WTC11 (cell line): ENCODE measurements at regions not wholly inside any gene's neighbourhood (a gene's known extent, or its start where the extent isn't known, plus 50 kb on each side); places are given as distances from the start of the nearest gene placed in this dataset.

Experiments used
- ATAC-seq: fragments of 200-7000 bp; cut with Tn5 transposase; 2 replicates; pipeline ENCODE4 v1.10.0; 2021; ENCODE audit warnings: mild to moderate bottlenecking, moderate library complexity
- CTCF ChIA-PET: fragments of 300-600 bp; sonication (Branson Sonifier 250); formaldehyde crosslinking; loops from one replicate; lab custom pipeline; 2021; ENCODE audit warnings: antibody characterized with exemption; lab: Charles Lee
- POLR2A ChIA-PET: fragments of 350-600 bp; sonication (Branson Sonifier 250); formaldehyde crosslinking; loops from one replicate; lab custom pipeline; 2021; ENCODE audit warnings: antibody characterized with exemption; lab: Charles Lee
- DNase-seq: peaks from one replicate; pipeline ENCODE4 v3.0.0; 2021; ENCODE audit warnings: low spot score
- H3K27ac Mint-ChIP-seq: 2 replicates; pipeline ENCODE4 v1.8.0; 2021; ENCODE audit warnings: mixed read lengths
- H3K27me3 Mint-ChIP-seq: 2 replicates; pipeline ENCODE4 v1.8.0; 2021; ENCODE audit warnings: low read depth, mild to moderate bottlenecking, moderate library complexity, mixed read lengths
- H3K36me3 Mint-ChIP-seq: 2 replicates; pipeline ENCODE4 v1.8.0; 2021; ENCODE audit warnings: mixed read lengths
- H3K4me1 Mint-ChIP-seq: 2 replicates; pipeline ENCODE4 v1.8.0; 2022; ENCODE audit warnings: mixed read lengths
- H3K4me3 Mint-ChIP-seq: 2 replicates; pipeline ENCODE4 v1.8.0; 2021; ENCODE audit warnings: mild to moderate bottlenecking, moderate library complexity, mixed read lengths
- H3K9me3 Mint-ChIP-seq: 2 replicates; pipeline ENCODE4 v1.8.0; 2021; ENCODE audit warnings: mixed read lengths
- ELF4 ChIP-seq: sonication (generic); formaldehyde crosslinking; IDR thresholded peaks from 2 replicates; pipeline ENCODE4 v1.8.1; 2022; ENCODE audit warnings: low read depth, mild to moderate bottlenecking, moderate library complexity, missing genetic modification reagents
- FOXJ3 ChIP-seq: sonication (generic); formaldehyde crosslinking; IDR thresholded peaks from 2 replicates; pipeline ENCODE4 v1.9.0; 2021; ENCODE audit warnings: missing genetic modification reagents, mild to moderate bottlenecking, borderline replicate concordance
- GTF2I ChIP-seq: fragments of 250-450 bp; sonication (Bioruptor Pico); conservative IDR thresholded peaks from 2 replicates; pipeline ENCODE4 v1.4.0; 2021; ENCODE audit warnings: mild to moderate bottlenecking
- JAZF1 ChIP-seq: fragments of 250-450 bp; sonication (Bioruptor Pico); IDR thresholded peaks from 2 replicates; pipeline ENCODE4 v1.9.0; 2021; ENCODE audit warnings: moderate library complexity, mild to moderate bottlenecking, inconsistent platforms
- RELA ChIP-seq: sonication (generic); formaldehyde crosslinking; IDR thresholded peaks from 2 replicates; pipeline ENCODE4 v1.8.1; 2022; ENCODE audit warnings: missing genetic modification reagents, mild to moderate bottlenecking, borderline replicate concordance
- SP1 ChIP-seq: sonication (generic); formaldehyde crosslinking; conservative IDR thresholded peaks from 2 replicates; pipeline ENCODE4 v1.8.1; 2022; ENCODE audit warnings: missing genetic modification reagents
- TEAD1 ChIP-seq: sonication (generic); formaldehyde crosslinking; IDR thresholded peaks from 2 replicates; pipeline ENCODE4 v1.8.0; 2022; ENCODE audit warnings: mild to moderate bottlenecking, missing genetic modification reagents
- TEAD4 ChIP-seq: sonication (generic); formaldehyde crosslinking; IDR thresholded peaks from 2 replicates; pipeline ENCODE4 v1.8.0; 2022; ENCODE audit warnings: mild to moderate bottlenecking, missing genetic modification reagents
- TF ChIP-seq, protein P1 (sequence below): sonication (generic); formaldehyde crosslinking; IDR thresholded peaks from 2 replicates; pipeline ENCODE4 v1.8.0; 2023; ENCODE audit warnings: missing genetic modification reagents, mild to moderate bottlenecking, borderline replicate concordance
- TF ChIP-seq, protein P2 (sequence below): sonication (generic); formaldehyde crosslinking; IDR thresholded peaks from 2 replicates; pipeline ENCODE4 v1.8.0; 2022; ENCODE audit warnings: missing genetic modification reagents
- TF ChIP-seq, protein P3 (sequence below): sonication (generic); formaldehyde crosslinking; IDR thresholded peaks from 2 replicates; pipeline ENCODE4 v1.8.1; 2023; ENCODE audit warnings: mild to moderate bottlenecking, missing genetic modification reagents, borderline replicate concordance
- TF ChIP-seq, protein P4 (sequence below): sonication (generic); formaldehyde crosslinking; IDR thresholded peaks from 2 replicates; pipeline ENCODE4 v1.8.0; 2022; ENCODE audit warnings: mild to moderate bottlenecking, missing genetic modification reagents
- TF ChIP-seq, protein P5 (sequence below): sonication (generic); formaldehyde crosslinking; IDR thresholded peaks from 2 replicates; pipeline ENCODE4 v1.8.1; 2023; ENCODE audit warnings: mild to moderate bottlenecking, moderate library complexity, missing genetic modification reagents
- TF ChIP-seq, protein P6 (sequence below): sonication (generic); formaldehyde crosslinking; IDR thresholded peaks from 2 replicates; pipeline ENCODE4 v1.8.1; 2023; ENCODE audit warnings: mild to moderate bottlenecking, missing genetic modification reagents, moderate library complexity

DNA sequence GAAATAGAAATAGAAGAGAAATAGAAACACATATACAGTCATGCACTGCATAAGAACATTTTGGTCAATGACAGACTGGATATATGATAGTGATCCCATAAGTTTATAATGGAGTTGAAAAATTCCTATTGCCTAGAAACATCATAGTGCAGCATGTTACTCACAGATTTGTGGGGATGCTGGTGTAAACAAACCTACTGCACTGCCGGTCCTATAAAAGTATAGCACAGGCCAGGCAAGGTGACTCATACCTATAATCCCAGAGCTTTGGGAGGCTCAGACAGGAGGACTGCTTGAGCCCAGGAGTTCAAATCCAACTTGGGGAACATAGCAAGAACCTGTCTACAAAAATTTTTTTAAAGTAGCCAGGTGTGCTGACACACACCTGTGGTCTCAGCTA is 240.6 kb upstream of the MAP3K1 start (continued):
- TF ChIP-seq, protein P1, sequence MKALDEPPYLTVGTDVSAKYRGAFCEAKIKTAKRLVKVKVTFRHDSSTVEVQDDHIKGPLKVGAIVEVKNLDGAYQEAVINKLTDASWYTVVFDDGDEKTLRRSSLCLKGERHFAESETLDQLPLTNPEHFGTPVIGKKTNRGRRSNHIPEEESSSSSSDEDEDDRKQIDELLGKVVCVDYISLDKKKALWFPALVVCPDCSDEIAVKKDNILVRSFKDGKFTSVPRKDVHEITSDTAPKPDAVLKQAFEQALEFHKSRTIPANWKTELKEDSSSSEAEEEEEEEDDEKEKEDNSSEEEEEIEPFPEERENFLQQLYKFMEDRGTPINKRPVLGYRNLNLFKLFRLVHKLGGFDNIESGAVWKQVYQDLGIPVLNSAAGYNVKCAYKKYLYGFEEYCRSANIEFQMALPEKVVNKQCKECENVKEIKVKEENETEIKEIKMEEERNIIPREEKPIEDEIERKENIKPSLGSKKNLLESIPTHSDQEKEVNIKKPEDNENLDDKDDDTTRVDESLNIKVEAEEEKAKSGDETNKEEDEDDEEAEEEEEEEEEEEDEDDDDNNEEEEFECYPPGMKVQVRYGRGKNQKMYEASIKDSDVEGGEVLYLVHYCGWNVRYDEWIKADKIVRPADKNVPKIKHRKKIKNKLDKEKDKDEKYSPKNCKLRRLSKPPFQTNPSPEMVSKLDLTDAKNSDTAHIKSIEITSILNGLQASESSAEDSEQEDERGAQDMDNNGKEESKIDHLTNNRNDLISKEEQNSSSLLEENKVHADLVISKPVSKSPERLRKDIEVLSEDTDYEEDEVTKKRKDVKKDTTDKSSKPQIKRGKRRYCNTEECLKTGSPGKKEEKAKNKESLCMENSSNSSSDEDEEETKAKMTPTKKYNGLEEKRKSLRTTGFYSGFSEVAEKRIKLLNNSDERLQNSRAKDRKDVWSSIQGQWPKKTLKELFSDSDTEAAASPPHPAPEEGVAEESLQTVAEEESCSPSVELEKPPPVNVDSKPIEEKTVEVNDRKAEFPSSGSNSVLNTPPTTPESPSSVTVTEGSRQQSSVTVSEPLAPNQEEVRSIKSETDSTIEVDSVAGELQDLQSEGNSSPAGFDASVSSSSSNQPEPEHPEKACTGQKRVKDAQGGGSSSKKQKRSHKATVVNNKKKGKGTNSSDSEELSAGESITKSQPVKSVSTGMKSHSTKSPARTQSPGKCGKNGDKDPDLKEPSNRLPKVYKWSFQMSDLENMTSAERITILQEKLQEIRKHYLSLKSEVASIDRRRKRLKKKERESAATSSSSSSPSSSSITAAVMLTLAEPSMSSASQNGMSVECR: no peak
- TF ChIP-seq, all 79 proteins: peak for 0

DNA sequence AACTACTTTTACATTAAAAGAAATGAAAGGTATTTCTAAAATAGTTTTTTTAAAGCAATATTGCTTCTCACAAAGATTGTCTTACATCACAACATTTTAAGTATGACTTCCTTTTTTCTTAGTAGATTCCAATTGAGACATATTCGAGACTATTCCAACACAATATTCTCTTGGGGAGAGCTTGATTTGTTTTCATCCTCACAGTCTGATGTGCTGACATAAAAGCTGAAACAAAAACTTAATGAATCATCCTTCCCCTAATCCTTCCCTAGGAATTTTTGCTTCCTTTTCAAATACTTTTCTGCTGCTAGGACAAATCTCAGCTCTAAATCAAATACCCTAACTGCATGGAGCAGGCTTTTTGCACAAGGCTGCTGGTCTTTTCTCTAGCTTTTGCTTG is 245.8 kb upstream of the MAP3K1 start:
- TF ChIP-seq, protein P2, sequence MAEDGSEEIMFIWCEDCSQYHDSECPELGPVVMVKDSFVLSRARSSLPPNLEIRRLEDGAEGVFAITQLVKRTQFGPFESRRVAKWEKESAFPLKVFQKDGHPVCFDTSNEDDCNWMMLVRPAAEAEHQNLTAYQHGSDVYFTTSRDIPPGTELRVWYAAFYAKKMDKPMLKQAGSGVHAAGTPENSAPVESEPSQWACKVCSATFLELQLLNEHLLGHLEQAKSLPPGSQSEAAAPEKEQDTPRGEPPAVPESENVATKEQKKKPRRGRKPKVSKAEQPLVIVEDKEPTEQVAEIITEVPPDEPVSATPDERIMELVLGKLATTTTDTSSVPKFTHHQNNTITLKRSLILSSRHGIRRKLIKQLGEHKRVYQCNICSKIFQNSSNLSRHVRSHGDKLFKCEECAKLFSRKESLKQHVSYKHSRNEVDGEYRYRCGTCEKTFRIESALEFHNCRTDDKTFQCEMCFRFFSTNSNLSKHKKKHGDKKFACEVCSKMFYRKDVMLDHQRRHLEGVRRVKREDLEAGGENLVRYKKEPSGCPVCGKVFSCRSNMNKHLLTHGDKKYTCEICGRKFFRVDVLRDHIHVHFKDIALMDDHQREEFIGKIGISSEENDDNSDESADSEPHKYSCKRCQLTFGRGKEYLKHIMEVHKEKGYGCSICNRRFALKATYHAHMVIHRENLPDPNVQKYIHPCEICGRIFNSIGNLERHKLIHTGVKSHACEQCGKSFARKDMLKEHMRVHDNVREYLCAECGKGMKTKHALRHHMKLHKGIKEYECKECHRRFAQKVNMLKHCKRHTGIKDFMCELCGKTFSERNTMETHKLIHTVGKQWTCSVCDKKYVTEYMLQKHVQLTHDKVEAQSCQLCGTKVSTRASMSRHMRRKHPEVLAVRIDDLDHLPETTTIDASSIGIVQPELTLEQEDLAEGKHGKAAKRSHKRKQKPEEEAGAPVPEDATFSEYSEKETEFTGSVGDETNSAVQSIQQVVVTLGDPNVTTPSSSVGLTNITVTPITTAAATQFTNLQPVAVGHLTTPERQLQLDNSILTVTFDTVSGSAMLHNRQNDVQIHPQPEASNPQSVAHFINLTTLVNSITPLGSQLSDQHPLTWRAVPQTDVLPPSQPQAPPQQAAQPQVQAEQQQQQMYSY: no peak
- TF ChIP-seq ELF4 (CRISPR knock-in tag): no peak
- TF ChIP-seq, protein P3, sequence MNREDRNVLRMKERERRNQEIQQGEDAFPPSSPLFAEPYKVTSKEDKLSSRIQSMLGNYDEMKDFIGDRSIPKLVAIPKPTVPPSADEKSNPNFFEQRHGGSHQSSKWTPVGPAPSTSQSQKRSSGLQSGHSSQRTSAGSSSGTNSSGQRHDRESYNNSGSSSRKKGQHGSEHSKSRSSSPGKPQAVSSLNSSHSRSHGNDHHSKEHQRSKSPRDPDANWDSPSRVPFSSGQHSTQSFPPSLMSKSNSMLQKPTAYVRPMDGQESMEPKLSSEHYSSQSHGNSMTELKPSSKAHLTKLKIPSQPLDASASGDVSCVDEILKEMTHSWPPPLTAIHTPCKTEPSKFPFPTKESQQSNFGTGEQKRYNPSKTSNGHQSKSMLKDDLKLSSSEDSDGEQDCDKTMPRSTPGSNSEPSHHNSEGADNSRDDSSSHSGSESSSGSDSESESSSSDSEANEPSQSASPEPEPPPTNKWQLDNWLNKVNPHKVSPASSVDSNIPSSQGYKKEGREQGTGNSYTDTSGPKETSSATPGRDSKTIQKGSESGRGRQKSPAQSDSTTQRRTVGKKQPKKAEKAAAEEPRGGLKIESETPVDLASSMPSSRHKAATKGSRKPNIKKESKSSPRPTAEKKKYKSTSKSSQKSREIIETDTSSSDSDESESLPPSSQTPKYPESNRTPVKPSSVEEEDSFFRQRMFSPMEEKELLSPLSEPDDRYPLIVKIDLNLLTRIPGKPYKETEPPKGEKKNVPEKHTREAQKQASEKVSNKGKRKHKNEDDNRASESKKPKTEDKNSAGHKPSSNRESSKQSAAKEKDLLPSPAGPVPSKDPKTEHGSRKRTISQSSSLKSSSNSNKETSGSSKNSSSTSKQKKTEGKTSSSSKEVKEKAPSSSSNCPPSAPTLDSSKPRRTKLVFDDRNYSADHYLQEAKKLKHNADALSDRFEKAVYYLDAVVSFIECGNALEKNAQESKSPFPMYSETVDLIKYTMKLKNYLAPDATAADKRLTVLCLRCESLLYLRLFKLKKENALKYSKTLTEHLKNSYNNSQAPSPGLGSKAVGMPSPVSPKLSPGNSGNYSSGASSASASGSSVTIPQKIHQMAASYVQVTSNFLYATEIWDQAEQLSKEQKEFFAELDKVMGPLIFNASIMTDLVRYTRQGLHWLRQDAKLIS (CRISPR knock-in tag): no peak
- no peak for TF ChIP-seq TEAD4 (CRISPR knock-in tag)
- TF ChIP-seq, protein P4, sequence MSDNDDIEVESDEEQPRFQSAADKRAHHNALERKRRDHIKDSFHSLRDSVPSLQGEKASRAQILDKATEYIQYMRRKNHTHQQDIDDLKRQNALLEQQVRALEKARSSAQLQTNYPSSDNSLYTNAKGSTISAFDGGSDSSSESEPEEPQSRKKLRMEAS: no peak
- TF ChIP-seq, protein P5, sequence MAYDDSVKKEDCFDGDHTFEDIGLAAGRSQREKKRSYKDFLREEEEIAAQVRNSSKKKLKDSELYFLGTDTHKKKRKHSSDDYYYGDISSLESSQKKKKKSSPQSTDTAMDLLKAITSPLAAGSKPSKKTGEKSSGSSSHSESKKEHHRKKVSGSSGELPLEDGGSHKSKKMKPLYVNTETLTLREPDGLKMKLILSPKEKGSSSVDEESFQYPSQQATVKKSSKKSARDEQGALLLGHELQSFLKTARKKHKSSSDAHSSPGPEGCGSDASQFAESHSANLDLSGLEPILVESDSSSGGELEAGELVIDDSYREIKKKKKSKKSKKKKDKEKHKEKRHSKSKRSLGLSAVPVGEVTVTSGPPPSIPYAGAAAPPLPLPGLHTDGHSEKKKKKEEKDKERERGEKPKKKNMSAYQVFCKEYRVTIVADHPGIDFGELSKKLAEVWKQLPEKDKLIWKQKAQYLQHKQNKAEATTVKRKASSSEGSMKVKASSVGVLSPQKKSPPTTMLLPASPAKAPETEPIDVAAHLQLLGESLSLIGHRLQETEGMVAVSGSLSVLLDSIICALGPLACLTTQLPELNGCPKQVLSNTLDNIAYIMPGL (CRISPR knock-in tag): no peak
- TF ChIP-seq SP1 (CRISPR knock-in tag): no peak
- TF ChIP-seq JAZF1: no peak
- Mint-ChIP-seq H3K36me3 (peaks cover 21% of the 10 kb centered on the region), H3K4me3 (no peak overlapping the region), H3K9me3 (peaks cover 25% of the 10 kb centered on the region), H3K27me3 (peaks cover 5% of the 10 kb centered on the region), H3K4me1 (peaks cover 18% of the 10 kb centered on the region), H3K27ac (peak overlapping the region; percentile 17; the same call in 1 of the 2 replicates)
- ChIA-PET CTCF (no interaction called here), POLR2A (no interaction called here)
- ATAC-seq (no peak), DNase-seq (no peak)

DNA sequence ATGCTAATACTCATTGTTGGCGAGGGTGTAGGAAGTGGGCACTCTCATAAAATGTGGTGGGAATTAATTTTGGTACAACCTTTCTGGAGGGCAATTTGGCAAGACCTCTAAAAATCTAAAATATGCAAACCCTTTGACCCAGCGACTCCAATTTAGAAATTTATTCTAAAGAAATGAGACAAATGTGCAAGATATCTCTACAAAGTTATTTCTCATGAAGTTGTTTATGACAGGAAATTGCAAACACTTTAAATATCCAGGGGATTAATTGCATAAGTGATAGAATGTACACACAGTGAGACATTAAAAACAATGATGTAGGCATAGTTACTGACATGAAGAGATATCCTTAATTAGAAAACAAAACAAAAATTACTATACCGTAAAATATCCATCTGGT is 246.3 kb upstream of the MAP3K1 start:
- ChIA-PET POLR2A (no interaction called here), CTCF (no interaction called here)
- ATAC-seq: no peak
- TF ChIP-seq GTF2I (CRISPR knock-in tag) (no peak), FOXJ3 (no peak), RELA (CRISPR knock-in tag) (no peak), TEAD1 (CRISPR knock-in tag) (no peak)
- TF ChIP-seq, protein P1: no peak
- TF ChIP-seq, protein P6, sequence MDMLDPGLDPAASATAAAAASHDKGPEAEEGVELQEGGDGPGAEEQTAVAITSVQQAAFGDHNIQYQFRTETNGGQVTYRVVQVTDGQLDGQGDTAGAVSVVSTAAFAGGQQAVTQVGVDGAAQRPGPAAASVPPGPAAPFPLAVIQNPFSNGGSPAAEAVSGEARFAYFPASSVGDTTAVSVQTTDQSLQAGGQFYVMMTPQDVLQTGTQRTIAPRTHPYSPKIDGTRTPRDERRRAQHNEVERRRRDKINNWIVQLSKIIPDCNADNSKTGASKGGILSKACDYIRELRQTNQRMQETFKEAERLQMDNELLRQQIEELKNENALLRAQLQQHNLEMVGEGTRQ (CRISPR knock-in tag): no peak

More for the DNA sequence above, 246.3 kb upstream of the MAP3K1 start:
- Mint-ChIP-seq H3K27ac (no peak overlapping the region), H3K4me1 (peaks cover 19% of the 10 kb centered on the region), H3K9me3 (peaks cover 20% of the 10 kb centered on the region), H3K27me3 (peaks cover 5% of the 10 kb centered on the region), H3K36me3 (peaks cover 16% of the 10 kb centered on the region), H3K4me3 (no peak overlapping the region)
- DNase-seq: no peak
